ENCODE measurements at regions not wholly inside any gene's neighbourhood (a gene's known extent, or its start where the extent isn't known, plus 50 kb on each side); places are given as distances from the start of the nearest gene placed in this dataset.

DNA sequence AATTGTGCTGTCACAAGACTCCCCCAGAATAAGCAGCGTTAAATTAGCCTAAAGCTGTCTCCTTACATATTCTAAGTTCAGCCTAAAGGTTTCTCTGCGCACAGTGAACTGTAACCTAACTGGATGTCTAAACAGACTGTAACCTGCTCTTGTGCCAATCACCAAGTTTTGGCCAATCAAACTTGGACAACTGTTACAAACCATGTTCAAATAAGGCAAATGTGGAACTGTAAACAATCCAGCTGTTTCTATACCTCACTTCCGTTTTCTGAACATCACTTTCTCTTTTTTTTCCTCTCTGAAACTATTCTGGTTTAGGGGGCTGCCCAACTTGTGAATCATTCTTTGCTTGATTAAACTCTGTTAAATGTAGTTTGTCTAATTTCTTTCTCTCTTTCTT, 252.2 kb upstream of the HABP2 start:
- H3K27ac Mint-ChIP-seq, result no peak overlapping the region
- H3K4me3 Mint-ChIP-seq, result no peak overlapping the region
- H3K27me3 Mint-ChIP-seq (ENCODE audit: low read depth, poor library complexity), result peaks cover 9% of the 10 kb centered on the region
- no peak for DNase-seq
- TF ChIP-seq CTCF (IDR thresholded peaks at IDR 0.05), result no peak
- H3K4me1 Mint-ChIP-seq, result peaks cover under 1% of the 10 kb centered on the region
- H3K9me3 Mint-ChIP-seq, result no peaks in the 10 kb centered on the region
- H3K36me3 Mint-ChIP-seq (ENCODE audit: low read depth), result no peaks in the 10 kb centered on the region

GRCh38 chr10:113301342-113301984, 251.4 kb upstream of the HABP2 start:
- no peak overlapping the region for H3K27ac Mint-ChIP-seq
- TF ChIP-seq CTCF (IDR thresholded peaks at IDR 0.05), result no peak

DNA sequence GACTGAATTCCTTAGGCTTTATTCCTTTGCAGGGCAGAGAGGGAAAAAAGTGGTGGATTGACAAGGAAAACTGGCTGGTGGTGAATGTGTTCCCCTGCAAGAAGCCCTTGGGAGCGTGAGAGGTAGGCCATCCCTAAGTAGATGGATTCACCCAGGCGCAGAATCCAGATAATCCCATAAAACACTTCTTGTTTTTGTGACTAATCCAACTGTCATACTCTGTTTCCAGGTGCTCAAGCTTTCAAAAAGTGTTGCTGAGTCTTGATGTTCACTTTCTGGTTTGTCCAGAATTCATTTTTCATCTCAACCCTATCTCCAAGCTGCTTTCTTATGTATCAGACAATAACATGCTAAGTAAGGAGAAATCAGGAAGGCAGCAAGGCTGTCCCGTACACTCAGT, 250.8 kb upstream of the HABP2 start:
- Mint-ChIP-seq H3K27me3 (ENCODE audit: low read depth, poor library complexity) (peaks cover 11% of the 10 kb centered on the region), H3K9me3 (no peaks in the 10 kb centered on the region), H3K27ac (no peak overlapping the region), H3K4me3 (no peak overlapping the region), H3K36me3 (ENCODE audit: low read depth) (no peaks in the 10 kb centered on the region), H3K4me1 (peaks cover 9% of the 10 kb centered on the region)
- no peak for DNase-seq
- TF ChIP-seq CTCF (IDR thresholded peaks at IDR 0.05), result no peak

More at GRCh38 chr10:113301342-113301984, 251.4 kb upstream of the HABP2 start:
- peaks cover 7% of the 10 kb centered on the region for H3K4me1 Mint-ChIP-seq
- no peaks in the 10 kb centered on the region for H3K36me3 Mint-ChIP-seq (ENCODE audit: low read depth)
- H3K9me3 Mint-ChIP-seq, result no peaks in the 10 kb centered on the region
- no peak overlapping the region for H3K4me3 Mint-ChIP-seq
- no peak for DNase-seq
- peaks cover 9% of the 10 kb centered on the region for H3K27me3 Mint-ChIP-seq (ENCODE audit: low read depth, poor library complexity)

DNA sequence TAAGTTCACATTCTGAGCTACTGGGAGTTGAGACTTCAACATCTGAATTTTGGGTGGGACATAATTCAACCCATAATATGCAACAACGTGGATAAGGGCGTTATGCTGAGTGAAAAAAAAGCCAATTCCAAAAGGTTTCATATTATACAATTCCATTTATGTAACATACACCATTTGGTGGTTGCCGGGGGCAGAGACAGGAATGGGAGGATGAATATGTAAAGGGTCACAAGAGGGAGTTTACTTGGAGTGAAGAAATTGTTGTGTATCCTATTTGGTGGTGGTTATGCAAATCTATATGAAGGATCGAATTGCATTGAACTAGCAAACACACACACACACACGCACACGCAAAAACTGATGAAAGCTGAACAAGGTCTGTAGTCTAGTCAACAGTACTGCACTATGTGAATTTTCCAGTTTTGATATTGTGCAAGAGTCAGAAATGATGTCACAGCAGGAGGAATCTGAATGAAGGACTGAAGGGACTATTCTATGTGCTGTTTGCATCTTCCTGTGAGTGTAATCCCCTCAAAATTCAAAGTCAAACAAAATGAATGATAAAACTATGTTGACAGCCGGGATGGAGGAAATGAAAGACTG, 249.2 kb upstream of the HABP2 start:
- peaks cover 12% of the 10 kb centered on the region for H3K27me3 Mint-ChIP-seq (ENCODE audit: low read depth, poor library complexity)
- DNase-seq, result no peak
- no peaks in the 10 kb centered on the region for H3K36me3 Mint-ChIP-seq (ENCODE audit: low read depth)
- no peaks in the 10 kb centered on the region for H3K9me3 Mint-ChIP-seq
- H3K27ac Mint-ChIP-seq, result no peak overlapping the region
- peaks cover 9% of the 10 kb centered on the region for H3K4me1 Mint-ChIP-seq
- H3K4me3 Mint-ChIP-seq, result no peak overlapping the region
- no peak for TF ChIP-seq CTCF (IDR thresholded peaks at IDR 0.05)

GRCh38 chr10:113304726-113305125, 248.1 kb upstream of the HABP2 start:
- Mint-ChIP-seq H3K27me3 (ENCODE audit: low read depth, poor library complexity) (peaks cover 6% of the 10 kb centered on the region), H3K36me3 (ENCODE audit: low read depth) (no peaks in the 10 kb centered on the region), H3K9me3 (no peaks in the 10 kb centered on the region), H3K4me3 (no peak overlapping the region), H3K27ac (no peak overlapping the region), H3K4me1 (peaks cover 9% of the 10 kb centered on the region)
- no peak for DNase-seq
- no peak for TF ChIP-seq CTCF (IDR thresholded peaks at IDR 0.05)

DNA sequence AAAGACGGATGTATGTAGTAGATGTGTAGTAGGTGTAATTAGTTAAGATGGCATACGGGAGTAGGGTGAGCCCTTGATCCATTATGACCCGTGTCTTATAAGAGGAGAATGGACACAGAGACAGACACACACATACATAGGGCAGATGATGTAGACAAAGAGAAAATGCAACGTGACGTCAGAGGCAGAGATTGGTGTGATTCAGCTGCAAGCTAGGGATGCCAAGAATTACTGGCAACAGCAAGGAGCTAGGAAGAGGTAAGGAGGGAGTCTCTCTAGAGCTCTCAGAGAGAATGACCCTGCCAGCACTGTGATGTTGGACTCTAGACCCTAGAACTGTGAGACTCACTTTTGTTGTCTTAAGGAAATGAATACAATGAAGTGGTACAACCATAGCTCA, 247.0 kb upstream of the HABP2 start:
- TF ChIP-seq CTCF (IDR thresholded peaks at IDR 0.05), result no peak
- peaks cover 9% of the 10 kb centered on the region for H3K27me3 Mint-ChIP-seq (ENCODE audit: low read depth, poor library complexity)
- DNase-seq, result no peak

More for the DNA sequence above, 247.0 kb upstream of the HABP2 start:
- Mint-ChIP-seq H3K36me3 (ENCODE audit: low read depth) (no peaks in the 10 kb centered on the region), H3K4me3 (no peak overlapping the region), H3K4me1 (peaks cover 19% of the 10 kb centered on the region), H3K9me3 (no peaks in the 10 kb centered on the region), H3K27ac (no peak overlapping the region)

Measured in nephron progenitor cell (in vitro differentiated cells).